ENCODE measurements at regions not wholly inside any gene's neighbourhood (a gene's known extent, or its start where the extent isn't known, plus 50 kb on each side); places are given as distances from the start of the nearest gene placed in this dataset.

GRCh38 chr3:115375362-115375761 is 228.3 kb upstream of the ZBTB20 start:
- TF ChIP-seq ZFX (IDR thresholded peaks at IDR 0.05; ENCODE audit: borderline replicate concordance) = no peak
- TF ChIP-seq, protein P1, sequence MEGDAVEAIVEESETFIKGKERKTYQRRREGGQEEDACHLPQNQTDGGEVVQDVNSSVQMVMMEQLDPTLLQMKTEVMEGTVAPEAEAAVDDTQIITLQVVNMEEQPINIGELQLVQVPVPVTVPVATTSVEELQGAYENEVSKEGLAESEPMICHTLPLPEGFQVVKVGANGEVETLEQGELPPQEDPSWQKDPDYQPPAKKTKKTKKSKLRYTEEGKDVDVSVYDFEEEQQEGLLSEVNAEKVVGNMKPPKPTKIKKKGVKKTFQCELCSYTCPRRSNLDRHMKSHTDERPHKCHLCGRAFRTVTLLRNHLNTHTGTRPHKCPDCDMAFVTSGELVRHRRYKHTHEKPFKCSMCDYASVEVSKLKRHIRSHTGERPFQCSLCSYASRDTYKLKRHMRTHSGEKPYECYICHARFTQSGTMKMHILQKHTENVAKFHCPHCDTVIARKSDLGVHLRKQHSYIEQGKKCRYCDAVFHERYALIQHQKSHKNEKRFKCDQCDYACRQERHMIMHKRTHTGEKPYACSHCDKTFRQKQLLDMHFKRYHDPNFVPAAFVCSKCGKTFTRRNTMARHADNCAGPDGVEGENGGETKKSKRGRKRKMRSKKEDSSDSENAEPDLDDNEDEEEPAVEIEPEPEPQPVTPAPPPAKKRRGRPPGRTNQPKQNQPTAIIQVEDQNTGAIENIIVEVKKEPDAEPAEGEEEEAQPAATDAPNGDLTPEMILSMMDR (IDR thresholded peaks at IDR 0.05) = no peak
